Posterior vena cava (tissue), 2 donors: ENCODE measurements at regions not wholly inside any gene's neighbourhood (a gene's known extent, or its start where the extent isn't known, plus 50 kb on each side); places are given as distances from the start of the nearest gene placed in this dataset.
"Not testable (repeated sequence)": the region's sequence is repeated elsewhere in the genome, so short reads cannot be mapped to it uniquely, and the experiment has no call there.

Experiments
- DNase-seq: peaks from one replicate; pipeline ENCODE4 v3.0.0-alpha.2; 2020; ENCODE audit warnings: low spot score
- intact Hi-C, 2 donors: fragments of 100-400 bp; cut with DNase I; formaldehyde crosslinking; loops; one replicate each; pipeline versions ENCODE4 v1.14.1 to v1.14.2; 2022 to 2023
- donor health status: DM: yes; HTN: yes; CAD: no.
- donor health status: DM: yes; HTN: yes; CAD: no.

DNA sequence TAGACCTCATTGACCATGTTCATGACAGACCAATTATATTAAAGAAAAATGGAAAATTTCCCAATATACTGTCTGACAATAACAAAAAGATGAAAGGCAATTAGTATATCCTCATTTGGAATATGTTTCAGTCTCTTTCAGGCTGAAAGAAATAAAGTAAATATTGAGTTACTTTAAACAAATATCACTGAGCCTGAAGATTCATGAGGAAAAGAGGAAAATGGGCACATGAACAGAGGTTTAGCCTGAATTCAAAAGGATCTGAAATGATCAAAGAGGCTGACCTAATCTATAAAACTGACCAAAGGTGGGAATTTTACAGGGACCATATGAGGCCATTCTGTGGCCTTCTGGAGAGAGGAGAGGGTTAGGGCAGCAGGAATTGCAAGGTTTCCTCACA, 771.5 kb upstream of the CDH18 start:
- intact Hi-C loops, DNase-seq: not testable (repeated sequence)

DNA sequence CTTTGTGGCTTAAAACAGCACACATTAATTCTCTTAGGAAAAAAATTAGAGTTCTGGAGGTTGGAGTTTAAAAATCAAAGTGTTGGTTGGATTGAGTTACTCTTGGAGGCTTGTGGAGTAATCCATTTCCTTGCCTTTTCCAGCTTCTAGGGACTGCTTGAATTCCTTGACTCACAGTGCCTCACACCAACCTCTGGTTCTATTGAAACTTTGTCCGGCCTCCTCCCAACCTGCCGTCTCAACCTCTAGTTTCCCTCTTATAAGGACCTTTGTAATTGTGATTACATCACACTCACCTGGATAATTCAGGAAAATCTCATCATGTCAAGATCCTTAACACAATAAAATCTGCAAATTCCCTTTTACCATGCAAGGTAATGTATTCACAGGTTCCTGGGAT, 764.2 kb upstream of the CDH18 start:
- DNase-seq, intact Hi-C loops: not testable (repeated sequence)

DNA sequence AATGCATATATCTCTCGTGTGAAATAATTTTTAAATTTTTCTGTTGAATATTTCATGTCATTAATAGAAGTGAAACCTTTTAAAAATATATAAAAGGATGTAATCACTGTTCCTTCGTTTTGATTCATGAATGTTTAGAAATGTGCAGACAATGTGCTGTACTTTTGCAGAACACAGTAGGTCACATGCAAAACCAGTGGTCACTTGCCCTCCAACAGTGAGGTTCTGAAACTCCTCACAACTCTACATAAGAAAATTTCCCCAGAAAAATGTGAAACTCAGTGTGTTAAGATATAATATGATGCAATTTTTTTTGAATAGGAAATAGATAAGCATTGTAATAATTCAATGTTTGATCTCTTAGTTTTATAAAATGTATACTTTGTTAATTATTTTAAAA, 747.7 kb upstream of the CDH18 start:
- DNase-seq, intact Hi-C loops: not testable (repeated sequence)

DNA sequence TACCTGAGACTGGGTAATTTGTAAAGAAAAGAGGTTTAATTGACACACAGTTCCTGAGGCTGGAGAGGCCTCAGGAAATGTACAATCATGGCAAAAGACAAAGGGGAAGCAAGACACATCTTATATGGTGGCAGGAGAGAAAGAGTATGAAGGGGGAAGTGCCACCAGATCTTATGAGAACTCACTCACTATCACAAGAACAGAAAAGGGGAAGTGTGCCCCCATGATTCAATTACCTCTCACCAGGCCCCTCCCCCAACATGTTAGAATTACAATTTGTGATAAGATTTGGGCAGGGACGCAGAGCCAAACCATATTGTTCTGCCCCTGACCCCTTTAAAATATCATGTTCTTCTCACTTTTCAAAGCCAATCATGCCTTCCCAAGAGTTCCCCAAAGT, 744.2 kb upstream of the CDH18 start:
- intact Hi-C loops, DNase-seq: not testable (repeated sequence)

DNA sequence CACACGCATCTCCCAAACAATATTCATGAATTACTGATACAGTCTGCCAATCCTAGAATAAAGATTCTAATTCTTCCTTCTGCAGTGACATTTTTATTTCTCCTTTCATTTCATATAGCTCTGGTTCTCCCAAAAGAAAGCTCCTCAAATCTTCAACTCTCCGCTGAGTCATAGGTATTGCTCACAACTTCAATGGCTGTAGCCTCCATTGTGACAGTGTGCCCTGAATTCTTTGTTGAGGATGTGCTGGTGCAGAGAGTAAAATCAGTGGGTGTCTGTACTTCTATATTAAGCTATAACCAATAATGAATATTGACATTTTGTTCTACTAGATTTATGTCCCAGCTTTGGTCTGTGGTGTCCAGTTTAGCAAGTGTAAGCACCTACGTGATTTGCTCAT, 733.3 kb upstream of the CDH18 start:
- DNase-seq, intact Hi-C loops: not testable (repeated sequence)

DNA sequence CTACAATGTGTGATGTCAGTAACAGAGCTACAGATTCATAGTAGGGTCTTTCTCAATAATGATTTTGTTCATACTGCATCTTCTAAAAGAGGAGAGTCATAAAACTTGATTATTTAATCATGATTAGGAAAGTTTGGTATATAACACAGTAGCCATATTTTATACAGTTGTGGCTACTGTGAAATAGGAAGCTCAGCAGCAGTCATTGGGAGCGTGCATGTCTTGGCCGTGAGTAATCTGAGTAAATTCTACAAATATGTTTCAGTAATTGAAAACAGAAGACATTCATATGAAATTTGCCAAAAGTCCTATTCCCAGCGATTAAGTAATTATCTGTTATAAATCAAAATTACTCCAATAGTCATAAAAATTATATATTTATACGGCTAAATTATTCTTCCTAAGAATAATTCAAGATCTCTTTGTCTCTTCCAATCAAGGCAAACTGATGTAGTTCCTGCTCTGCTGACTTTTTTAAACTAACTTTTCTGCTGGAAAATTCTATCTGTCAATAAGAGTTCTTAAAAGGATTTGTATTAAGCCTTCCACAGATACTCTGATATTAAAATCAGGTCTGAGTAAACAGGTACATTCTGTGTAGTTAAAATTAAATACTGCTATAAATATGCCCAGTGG, 723.6 kb upstream of the CDH18 start:
- DNase-seq = not testable (repeated sequence)

DNA sequence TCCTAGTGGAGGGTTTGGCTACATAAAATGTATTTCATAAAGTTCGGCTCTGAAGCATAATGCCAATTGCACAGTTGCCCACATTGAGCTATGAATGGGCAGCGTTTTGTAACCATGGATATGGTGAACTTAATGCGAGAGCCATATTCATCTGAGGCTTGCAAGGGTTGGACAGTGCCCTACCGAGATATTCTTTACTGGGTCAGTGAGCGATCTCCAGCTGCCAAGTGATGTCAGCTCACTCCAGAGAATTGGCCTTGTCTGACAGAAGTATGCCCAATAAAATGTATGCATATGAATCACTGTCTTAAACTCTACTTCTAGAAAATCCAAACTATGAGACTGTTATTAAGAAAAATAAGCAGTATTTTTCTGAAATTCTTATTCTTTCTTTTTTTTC, 719.6 kb upstream of the CDH18 start:
- intact Hi-C loops, DNase-seq: not testable (repeated sequence)

More for the DNA sequence above, 723.6 kb upstream of the CDH18 start:
- intact Hi-C loops = not testable (repeated sequence)

DNA sequence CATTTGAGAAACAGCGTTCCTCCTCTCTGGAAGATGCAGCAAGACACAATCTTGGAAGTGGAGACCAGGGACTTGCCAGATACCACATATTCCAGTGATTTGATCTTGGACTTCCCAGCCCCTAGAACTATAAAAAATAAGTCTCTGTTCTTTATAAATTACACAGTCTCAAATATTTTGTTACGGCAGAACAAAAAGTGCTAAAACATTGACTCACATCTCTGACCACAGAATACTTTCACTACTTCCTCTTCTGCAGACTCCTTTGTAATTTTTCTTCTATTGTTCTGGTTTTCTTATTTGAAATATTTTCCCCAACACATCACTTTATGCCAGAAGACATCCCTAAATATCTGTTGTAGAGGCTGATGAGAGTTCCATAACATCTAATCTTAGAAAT, 706.1 kb upstream of the CDH18 start:
- intact Hi-C loops = no loop called here
- no peak for DNase-seq

DNA sequence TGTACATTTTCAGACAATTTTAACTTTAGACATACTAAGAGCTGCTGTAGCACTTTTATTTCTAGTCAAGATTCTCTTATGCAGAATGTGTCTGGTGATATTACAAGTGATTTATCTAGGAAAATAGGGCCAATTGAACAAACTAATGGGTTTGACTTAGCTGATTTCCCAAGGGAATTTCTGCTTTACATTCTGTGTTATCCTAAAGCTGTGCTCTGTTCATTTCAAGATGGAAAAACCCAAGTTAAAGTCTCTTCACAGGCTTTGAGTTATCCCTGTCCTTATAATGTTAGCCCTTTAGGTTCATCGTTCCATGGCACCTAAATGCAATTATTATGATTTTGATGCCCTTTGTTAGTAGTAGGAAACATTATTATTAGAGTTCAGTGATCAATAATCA, 704.9 kb upstream of the CDH18 start:
- no peak for DNase-seq
- intact Hi-C loops = no loop called here

DNA sequence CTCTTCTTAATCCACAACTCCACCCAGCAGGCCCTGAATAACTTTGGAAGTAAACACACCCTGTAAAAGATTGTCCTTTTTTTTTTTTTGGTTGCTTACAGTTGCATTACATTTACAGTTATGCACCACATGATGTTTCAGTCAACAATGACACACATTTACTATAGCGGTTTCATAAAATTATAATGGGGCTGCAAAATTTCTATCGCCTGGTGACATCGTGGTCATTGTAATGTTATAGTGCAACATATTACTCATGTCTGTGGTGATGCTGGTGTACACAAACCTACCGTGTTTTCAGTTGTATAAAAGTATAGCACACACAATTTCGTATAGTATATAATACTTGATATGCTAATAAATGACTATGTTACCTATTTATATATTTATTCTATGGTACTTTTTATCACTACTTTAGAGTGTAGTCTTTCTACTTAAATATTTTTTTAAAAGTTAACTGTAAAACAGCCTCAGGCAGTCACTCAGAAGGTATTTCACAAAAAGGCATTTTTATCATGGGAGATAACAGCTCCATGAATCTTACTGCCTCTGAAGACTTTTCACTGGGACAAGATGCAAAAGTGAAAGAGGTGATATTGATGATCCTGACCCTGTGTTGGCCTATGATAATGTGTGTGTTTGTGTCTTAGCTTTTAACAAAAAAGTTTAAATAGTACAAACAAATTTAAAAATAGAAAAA, 695.4 kb upstream of the CDH18 start:
- no peak for DNase-seq
- intact Hi-C loops = no loop called here

DNA sequence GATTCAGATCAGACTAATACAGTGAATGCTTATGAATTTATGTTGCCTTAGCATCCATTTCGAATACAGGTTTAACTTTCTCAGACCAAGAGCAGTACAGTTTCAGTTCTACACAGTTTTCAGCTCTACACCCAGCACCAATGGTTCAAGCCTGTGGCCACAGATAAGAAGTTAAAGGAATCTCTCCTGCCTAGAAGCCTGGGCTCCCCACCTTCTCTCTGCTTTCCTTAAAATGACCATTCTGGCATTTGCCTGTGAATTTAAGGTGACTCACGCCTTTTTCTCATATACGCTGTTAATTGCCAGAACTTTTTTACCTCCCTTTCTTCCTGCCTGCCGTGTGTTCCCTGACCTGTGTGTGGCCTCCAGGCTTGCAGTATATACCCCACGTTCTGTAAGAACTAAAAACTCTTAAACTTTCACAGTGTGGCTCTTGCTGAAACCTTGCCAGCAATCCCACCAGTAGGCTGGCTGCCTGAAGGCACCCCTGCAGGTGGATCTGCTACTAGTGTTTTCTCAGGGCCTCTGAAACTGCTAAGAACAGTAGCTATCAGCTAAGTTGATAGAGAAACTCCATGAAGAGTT, 692.8 kb upstream of the CDH18 start:
- intact Hi-C loops = no loop called here
- DNase-seq = no peak

DNA sequence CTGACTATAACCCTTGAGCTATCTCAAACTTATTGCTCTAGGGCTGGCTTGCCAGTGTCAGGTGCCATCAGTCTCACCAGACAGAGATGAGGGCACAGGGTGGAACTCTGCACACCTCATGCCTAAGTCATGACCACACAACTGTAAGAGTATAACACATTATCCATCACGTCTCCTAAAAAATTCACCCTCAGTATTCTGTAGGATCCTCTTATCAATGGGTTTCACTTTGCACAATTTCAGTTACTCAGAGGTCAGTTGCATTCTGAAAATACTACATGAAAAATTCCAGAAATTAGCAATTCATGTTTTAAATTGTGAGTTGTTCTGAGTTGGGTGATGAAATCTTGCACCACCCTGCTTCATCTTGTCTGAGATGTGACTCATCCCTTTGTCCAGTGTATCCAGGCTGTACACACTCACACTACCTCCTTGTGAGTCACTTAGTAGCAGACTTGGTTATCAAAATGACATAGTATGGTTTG, 690.9 kb upstream of the CDH18 start:
- intact Hi-C loops = loop anchor here in 1 of 2 donors (1.0 kb wide), 1 partner anchor 16 kb away; no protein-coding TSS in a partner anchor
- no peak for DNase-seq

DNA sequence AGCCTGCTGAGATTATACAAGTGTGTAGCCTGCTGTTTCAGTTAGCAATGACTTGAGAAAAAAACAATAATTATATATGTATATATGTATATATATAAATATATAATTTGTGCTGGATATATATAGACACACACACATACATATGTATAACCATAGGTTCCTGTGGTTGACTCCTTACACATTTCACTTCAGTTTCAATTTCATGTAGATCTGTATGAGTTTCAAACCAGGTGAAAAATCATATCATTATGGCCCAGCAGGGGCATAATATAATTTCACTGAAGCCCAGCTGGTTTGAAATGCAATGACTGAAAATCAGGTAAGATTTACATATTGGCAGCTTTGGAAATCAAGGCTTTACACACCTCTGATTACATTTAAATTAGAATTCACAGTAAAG, 690.4 kb upstream of the CDH18 start:
- intact Hi-C loops = loop anchor here in 1 of 2 donors (1.0 kb wide), 1 partner anchor 15 kb away; no protein-coding TSS in a partner anchor
- no peak for DNase-seq

DNA sequence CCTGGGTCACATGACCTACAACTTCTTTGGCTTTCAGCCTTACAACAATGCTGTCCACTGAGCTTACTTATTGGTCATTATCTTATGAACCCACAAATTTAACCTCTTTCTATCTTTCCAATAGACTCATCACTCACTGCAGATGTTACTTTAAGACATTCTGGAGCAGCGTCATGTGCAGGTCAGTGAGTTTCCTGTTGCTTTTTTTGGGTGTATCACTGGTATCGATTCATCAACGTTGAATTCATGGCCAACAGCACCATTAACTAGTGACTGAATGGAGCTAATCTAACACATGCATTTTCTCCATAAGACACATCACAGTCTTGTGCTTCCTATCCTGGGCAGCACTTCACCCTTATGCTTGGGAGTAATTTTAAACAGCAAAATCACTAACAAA, 672.6 kb upstream of the CDH18 start:
- intact Hi-C loops = no loop called here
- DNase-seq = no peak

DNA sequence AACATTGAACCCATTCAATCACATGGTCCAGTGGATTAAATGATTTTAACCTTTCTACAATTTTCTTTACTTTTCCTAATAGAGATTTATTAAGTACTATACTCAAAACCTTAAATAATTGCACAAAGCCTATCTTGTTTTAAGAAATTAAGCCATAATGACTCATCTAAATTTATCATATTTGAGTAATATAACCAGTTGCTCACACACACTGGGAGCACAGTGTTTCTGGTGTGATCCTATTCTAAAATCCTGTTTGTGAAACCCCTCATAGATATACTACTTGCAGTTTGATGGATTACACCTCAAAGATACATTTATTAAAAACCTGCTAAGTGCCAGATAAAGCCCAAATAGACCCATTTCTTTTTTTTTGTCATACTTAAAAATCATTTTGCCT, 668.3 kb upstream of the CDH18 start:
- no peak for DNase-seq
- intact Hi-C loops = no loop called here

DNA sequence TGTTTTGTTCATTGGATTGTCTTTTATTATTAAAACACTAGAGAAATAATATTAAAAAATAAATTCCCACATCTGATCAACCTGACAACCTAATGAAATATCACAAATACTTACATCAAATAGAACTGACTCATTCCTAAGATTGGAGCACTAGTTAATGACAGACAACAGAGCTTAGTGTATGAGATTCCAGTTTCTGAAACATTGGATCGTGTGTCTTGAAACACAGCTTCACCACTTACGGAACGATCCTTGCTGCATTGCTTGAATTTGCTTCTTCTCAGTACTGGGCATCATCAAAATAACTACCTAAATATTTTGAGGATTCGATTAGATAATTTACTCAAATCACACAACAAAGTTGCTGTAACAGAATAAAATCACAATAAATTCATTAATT, 667.2 kb upstream of the CDH18 start:
- no peak for DNase-seq
- intact Hi-C loops = no loop called here

DNA sequence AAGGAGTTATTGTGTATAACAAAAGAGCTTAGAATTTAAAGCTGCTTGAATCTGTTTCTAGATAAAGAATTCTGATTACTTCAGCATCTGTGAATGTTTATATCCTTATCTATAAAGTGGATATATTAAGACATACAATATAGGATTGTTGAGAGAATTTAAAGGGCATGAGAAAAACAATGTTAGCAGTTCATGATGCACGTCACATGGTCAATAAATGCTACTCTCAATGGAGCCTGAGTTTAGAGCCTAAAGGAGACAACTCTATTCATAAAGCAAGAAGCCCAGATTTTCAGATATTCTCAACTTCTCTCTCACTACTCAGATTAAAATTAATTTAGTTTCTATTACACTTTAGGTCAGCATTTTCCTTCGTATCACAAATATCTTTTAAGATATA, 666.7 kb upstream of the CDH18 start:
- no peak for DNase-seq
- intact Hi-C loops = no loop called here

DNA sequence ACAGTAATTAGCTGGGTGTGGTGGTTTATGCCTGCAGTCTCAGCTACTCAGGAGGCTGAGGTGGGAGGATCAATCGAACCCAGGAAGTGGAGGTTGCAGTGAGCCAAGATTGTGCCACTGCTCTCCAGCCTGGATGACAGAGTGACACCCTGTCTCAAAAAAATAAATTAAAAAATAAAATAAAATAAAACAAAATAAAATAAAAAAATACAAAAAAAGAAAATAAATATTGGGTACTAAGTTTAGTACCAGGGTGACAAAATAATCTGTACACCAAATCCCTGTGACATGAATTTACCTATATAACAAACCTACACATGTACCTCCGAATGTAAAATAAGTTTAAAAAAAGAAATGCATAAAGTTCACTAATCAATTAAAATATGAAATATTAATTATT, 666.0 kb upstream of the CDH18 start:
- DNase-seq = no peak
- intact Hi-C loops = no loop called here

DNA sequence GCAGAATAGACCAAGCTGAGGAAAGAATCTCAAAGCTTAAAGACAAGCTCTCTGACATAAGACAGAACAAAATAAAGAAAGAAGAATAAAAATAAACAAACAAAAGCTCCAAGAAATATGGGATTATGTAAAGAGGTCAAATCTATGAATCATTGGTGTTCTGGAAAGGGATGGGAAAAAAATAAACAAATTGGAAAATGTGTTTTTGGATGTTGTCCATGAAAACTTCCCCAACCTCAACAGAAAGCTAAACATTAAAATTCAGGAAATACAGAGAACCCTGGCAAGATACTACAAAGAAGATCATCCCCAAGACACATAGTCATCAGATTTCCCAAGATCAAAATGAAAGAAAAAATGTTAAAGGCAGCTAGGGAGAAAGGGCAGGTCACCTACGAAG, 662.0 kb upstream of the CDH18 start:
- intact Hi-C loops = no loop called here
- DNase-seq = no peak

DNA sequence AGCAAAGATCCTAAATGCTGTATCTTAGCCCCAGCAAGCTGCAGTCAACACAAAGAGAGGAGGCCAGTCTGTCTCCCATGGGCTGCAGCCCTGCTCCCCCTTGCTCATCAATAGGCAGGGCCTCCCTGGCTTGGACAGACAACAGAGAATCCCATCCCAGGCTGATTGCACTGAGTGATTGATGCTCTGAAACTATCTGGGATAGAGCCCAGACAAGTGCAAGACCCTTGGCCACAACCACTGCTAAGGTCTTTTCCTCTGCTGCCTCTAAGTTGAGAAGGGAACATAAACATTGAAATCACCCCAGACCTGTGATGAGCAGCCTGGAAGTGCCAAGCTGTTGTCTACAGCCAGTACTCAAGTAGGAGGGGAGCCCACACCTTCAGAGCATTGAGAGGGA, 661.0 kb upstream of the CDH18 start:
- DNase-seq = no peak
- intact Hi-C loops = no loop called here

DNA sequence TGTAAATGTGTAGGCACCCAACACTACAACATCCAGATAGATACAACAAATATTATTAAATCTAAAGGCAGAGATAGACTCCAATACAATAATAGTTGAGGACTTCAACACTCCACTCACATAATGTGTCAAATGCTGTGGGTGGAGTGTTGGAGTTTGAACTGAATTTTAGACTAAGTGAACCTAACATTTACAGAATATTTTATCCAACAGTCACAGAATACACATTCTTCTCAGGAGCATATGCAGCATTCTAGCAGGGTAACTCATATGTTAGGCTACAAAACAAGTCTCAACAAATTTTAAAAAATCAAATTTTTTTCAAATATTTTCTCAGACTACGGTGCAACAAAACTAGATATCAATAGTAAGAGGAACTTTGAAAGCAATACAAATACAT, 648.7 kb upstream of the CDH18 start:
- intact Hi-C loops = no loop called here
- no peak for DNase-seq
